ENCODE measurements at regions not wholly inside any gene's neighbourhood (a gene's known extent, or its start where the extent isn't known, plus 50 kb on each side); places are given as distances from the start of the nearest gene placed in this dataset.
"Not testable (repeated sequence)": the region's sequence is repeated elsewhere in the genome, so short reads cannot be mapped to it uniquely, and the experiment has no call there.

DNA sequence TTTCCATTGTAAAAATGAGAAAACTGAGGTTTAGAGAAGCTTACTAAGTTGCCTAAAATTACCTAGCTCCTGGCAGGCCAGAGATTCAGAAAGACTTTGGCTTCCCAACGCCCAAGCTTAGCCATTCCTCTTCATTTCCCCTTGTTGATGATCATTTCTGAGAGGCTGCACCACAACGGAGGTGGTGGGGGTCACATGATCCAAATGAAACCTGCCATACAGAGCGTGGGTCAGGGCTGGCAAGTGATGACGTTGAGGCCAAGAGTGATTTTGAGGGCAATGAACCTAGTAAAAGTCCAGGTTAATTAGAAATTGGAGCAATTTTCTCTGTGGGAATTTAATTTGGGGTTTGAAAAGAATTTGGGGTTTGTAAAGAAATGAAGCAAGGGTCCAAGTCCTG lies 109.9 kb downstream of the TMEM182 start:
- peaks cover 5% of the 10 kb centered on the region for H3K9me3 Mint-ChIP-seq
- H3K4me3 Mint-ChIP-seq: no peak overlapping the region
- no peaks in the 10 kb centered on the region for H3K4me1 Mint-ChIP-seq
- no peak overlapping the region for H3K27ac Mint-ChIP-seq
- TF ChIP-seq, protein P1, sequence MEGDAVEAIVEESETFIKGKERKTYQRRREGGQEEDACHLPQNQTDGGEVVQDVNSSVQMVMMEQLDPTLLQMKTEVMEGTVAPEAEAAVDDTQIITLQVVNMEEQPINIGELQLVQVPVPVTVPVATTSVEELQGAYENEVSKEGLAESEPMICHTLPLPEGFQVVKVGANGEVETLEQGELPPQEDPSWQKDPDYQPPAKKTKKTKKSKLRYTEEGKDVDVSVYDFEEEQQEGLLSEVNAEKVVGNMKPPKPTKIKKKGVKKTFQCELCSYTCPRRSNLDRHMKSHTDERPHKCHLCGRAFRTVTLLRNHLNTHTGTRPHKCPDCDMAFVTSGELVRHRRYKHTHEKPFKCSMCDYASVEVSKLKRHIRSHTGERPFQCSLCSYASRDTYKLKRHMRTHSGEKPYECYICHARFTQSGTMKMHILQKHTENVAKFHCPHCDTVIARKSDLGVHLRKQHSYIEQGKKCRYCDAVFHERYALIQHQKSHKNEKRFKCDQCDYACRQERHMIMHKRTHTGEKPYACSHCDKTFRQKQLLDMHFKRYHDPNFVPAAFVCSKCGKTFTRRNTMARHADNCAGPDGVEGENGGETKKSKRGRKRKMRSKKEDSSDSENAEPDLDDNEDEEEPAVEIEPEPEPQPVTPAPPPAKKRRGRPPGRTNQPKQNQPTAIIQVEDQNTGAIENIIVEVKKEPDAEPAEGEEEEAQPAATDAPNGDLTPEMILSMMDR (IDR thresholded peaks at IDR 0.05; ENCODE audit: unreplicated experiment in 3 of 3): no peak
- H3K27me3 Mint-ChIP-seq (ENCODE audit: low read depth): no peaks in the 10 kb centered on the region
- H3K36me3 Mint-ChIP-seq (ENCODE audit: low read depth): no peaks in the 10 kb centered on the region

DNA sequence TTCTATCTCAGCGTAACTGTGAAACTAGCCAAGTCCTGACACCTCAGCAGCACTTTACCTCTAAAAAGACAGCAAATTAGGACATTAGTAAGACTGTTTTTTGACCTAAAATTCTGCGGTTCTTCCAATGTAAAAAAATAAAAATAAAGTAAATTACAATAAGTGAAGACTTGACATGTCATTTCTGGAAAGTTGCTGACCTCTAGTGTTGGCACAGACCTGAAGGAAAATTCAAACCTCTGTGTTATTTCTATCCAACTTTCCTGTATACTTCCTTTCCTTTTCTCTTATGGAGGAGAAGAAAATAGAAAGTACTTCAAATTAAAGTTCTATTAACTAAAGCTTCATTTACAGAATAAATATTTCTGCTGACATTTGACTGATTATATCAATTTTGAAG lies 110.6 kb downstream of the TMEM182 start:
- Mint-ChIP-seq H3K27ac (no peak overlapping the region), H3K27me3 (ENCODE audit: low read depth) (no peaks in the 10 kb centered on the region), H3K36me3 (ENCODE audit: low read depth) (no peaks in the 10 kb centered on the region), H3K9me3 (peaks cover 10% of the 10 kb centered on the region), H3K4me1 (no peaks in the 10 kb centered on the region), H3K4me3 (no peak overlapping the region)
- TF ChIP-seq, protein P1 (IDR thresholded peaks at IDR 0.05; ENCODE audit: unreplicated experiment in 3 of 3): peak; percentile 26 to 47 (median 28)

DNA sequence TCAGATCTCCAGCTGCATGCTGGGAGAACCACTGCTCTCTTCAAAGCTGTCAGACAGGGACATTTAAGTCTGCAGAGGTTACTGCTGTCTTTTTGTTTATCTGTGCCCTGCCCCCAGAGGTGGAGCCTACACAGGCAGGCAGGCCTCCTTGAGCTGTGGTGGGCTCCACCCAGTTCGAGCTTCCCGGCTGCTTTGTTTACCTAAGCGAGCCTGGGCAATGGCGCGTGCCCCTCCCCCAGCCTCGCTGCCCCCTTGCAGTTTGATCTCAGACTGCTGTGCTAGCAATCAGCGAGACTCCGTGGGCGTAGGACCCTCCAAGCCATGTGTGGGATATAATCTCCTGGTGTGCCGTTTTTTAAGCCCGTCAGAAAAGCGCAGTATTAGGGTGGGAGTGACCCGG lies 117.7 kb downstream of the TMEM182 start:
- not testable (repeated sequence) for H3K36me3 Mint-ChIP-seq (ENCODE audit: low read depth); H3K27ac Mint-ChIP-seq; H3K4me1 Mint-ChIP-seq; H3K4me3 Mint-ChIP-seq; H3K27me3 Mint-ChIP-seq (ENCODE audit: low read depth)
- peaks cover 23% of the 10 kb centered on the region for H3K9me3 Mint-ChIP-seq

DNA sequence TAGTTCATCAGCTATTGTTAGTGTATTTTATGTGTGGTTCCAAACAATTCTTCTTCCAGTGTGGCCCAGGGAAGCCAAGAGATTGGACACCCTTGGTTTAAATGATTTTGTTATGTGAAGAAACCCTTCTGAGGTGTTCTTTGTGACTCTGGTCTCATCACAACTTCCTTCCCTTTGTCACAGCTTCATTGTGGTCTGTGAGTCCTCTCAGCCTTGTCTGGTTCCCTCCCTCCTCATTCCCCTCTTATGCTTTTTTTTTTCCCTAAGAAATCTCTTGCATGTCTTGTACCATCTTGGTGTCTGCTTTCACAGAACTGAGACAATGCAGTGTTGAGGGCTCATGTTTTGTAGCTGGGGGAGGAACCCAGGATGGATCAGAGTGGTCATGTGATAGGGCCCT lies 118.9 kb downstream of the TMEM182 start:
- H3K4me1 Mint-ChIP-seq: no peaks in the 10 kb centered on the region
- H3K27ac Mint-ChIP-seq: no peak overlapping the region
- TF ChIP-seq, protein P1 (IDR thresholded peaks at IDR 0.05; ENCODE audit: unreplicated experiment in 3 of 3): no peak
- H3K4me3 Mint-ChIP-seq: no peak overlapping the region
- peaks cover 4% of the 10 kb centered on the region for H3K36me3 Mint-ChIP-seq (ENCODE audit: low read depth)
- no peaks in the 10 kb centered on the region for H3K27me3 Mint-ChIP-seq (ENCODE audit: low read depth)
- H3K9me3 Mint-ChIP-seq: peaks cover 20% of the 10 kb centered on the region

DNA sequence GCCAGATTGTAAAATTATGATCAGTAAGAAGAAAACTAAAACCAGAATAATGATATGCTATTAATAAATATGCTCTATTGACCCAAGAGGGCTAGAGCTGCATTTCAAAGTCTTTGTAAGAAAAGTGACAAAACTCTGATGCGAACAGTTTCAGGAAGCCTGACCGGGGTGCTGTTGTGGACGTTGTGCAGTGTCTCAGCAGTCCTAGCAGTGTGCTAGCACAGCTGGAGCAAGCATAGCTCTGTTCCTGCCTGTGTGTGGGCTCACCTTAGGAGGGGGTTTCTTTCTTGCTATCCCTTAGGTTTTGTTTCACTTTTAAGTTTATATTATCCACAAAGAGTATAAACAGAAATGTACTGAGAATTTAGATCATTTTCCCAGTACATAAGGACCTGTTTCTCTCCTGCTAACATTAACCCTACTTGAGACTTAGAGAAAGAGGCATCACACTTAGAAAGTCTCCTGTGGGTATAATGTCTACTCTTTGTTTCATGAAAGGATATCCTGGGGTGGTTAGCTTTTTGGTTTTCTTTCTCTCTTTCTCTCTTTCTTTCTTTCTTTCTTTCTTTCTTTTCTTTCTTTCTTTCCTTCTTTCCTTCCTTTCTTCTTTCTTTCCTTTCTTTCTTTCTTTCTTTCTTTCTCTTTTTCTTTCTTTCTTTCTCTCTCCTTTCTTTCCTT lies 124.5 kb downstream of the TMEM182 start:
- Mint-ChIP-seq H3K4me3 (no peak overlapping the region), H3K36me3 (ENCODE audit: low read depth) (no peaks in the 10 kb centered on the region), H3K27me3 (ENCODE audit: low read depth) (no peaks in the 10 kb centered on the region), H3K4me1 (no peaks in the 10 kb centered on the region), H3K27ac (no peak overlapping the region), H3K9me3 (peaks cover 3% of the 10 kb centered on the region)
- TF ChIP-seq, protein P1 (IDR thresholded peaks at IDR 0.05; ENCODE audit: unreplicated experiment in 3 of 3): no peak

DNA sequence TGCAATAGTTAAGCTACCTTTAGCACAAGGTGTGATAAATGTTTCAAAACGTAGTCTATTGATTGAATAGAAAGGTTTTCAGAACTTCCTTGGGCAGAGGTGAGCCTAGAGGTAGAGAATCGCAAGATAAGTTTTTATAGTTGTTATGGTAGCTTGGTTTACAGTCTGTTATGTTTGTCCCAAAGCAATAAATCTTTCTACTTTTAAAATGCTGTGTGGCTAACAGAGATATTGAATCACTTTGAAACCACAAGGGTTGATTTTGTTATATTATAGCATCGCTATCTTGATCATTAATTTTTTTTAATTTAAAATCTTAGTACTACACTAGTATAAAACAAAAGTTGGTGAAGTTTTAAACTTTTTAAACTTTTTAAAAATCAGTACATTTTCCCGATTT lies 126.7 kb downstream of the TMEM182 start:
- H3K9me3 Mint-ChIP-seq: peaks cover 3% of the 10 kb centered on the region
- no peak overlapping the region for H3K27ac Mint-ChIP-seq
- H3K4me1 Mint-ChIP-seq: no peaks in the 10 kb centered on the region
- H3K27me3 Mint-ChIP-seq (ENCODE audit: low read depth): no peaks in the 10 kb centered on the region
- TF ChIP-seq, protein P1 (IDR thresholded peaks at IDR 0.05; ENCODE audit: unreplicated experiment in 3 of 3): no peak
- H3K4me3 Mint-ChIP-seq: no peak overlapping the region
- no peaks in the 10 kb centered on the region for H3K36me3 Mint-ChIP-seq (ENCODE audit: low read depth)
